GM06990 (cell line): ENCODE measurements at regions not wholly inside any gene's neighbourhood (a gene's known extent, or its start where the extent isn't known, plus 50 kb on each side); places are given as distances from the start of the nearest gene placed in this dataset.
A peak's percentile ranks its signal among the peaks of the same experiment; 100 is the strongest.

Source experiments
- DNase-seq: peaks from one replicate; pipeline ENCODE4 v3.0.0-alpha.2; 2011; ENCODE audit not compliant: insufficient read length; ENCODE audit errors: extremely low read depth
- H3K27me3 ChIP-seq: replicated peaks from 2 replicates; pipeline ENCODE4 v1.6.0; 2011; ENCODE audit warnings: low read length; ENCODE audit not compliant: control insufficient read depth, insufficient read depth
- H3K36me3 ChIP-seq: 2 replicates; pipeline ENCODE4 v1.5.1; 2011; ENCODE audit warnings: low read length; ENCODE audit not compliant: control insufficient read depth, insufficient read depth
- H3K4me3 ChIP-seq: replicated peaks from 2 replicates; pipeline ENCODE4 v1.5.1; 2011; ENCODE audit warnings: low read depth, mild to moderate bottlenecking, control low read depth, low read length
- CTCF ChIP-seq: IDR thresholded peaks from 2 replicates; pipeline ENCODE4 v1.5.1; 2011; ENCODE audit warnings: low read length, control low read depth, mild to moderate bottlenecking, inconsistent platforms; ENCODE audit not compliant: insufficient read depth, poor library complexity, severe bottlenecking

GRCh38 chr3:159896543-159896942 lies 92.1 kb upstream of the IL12A start:
- no peak for TF ChIP-seq CTCF
- no peaks in the 10 kb centered on the region for H3K36me3 ChIP-seq
- no peaks in the 10 kb centered on the region for H3K27me3 ChIP-seq
- DNase-seq = no peak
- H3K4me3 ChIP-seq = no peak overlapping the region

GRCh38 chr3:159897331-159898075 lies 91.1 kb upstream of the IL12A start:
- DNase-seq = no peak
- no peak for TF ChIP-seq CTCF
- Histone ChIP-seq H3K27me3 (no peaks in the 10 kb centered on the region), H3K4me3 (no peak overlapping the region), H3K36me3 (no peaks in the 10 kb centered on the region)

GRCh38 chr3:159898147-159898546 lies 90.5 kb upstream of the IL12A start:
- no peak for TF ChIP-seq CTCF
- DNase-seq = no peak

GRCh38 chr3:159899166-159899565 lies 89.5 kb upstream of the IL12A start:
- H3K36me3 ChIP-seq = no peaks in the 10 kb centered on the region
- no peak for DNase-seq
- no peaks in the 10 kb centered on the region for H3K27me3 ChIP-seq
- no peak overlapping the region for H3K4me3 ChIP-seq
- TF ChIP-seq CTCF = no peak

More at GRCh38 chr3:159898147-159898546, 90.5 kb upstream of the IL12A start:
- no peak overlapping the region for H3K4me3 ChIP-seq
- no peaks in the 10 kb centered on the region for H3K36me3 ChIP-seq
- no peaks in the 10 kb centered on the region for H3K27me3 ChIP-seq

GRCh38 chr3:159902546-159903314 lies 85.9 kb upstream of the IL12A start:
- Histone ChIP-seq H3K4me3 (no peak overlapping the region), H3K27me3 (no peaks in the 10 kb centered on the region), H3K36me3 (no peaks in the 10 kb centered on the region)
- no peak for TF ChIP-seq CTCF
- DNase-seq = peak; percentile 41
